A549 (cell line): ENCODE measurements at regions not wholly inside any gene's neighbourhood (a gene's known extent, or its start where the extent isn't known, plus 50 kb on each side); places are given as distances from the start of the nearest gene placed in this dataset.

Experiments
- ATAC-seq, 2 experiments: fragments of 200-7000 bp in 1 of 2; fragments of >200 bp in 1 of 2; cut with Nextera tagmentation in 1 of 2; cut with Tn5 transposase in 1 of 2; 3 replicates each; pipeline versions ENCODE4 v1.8.0 to v1.9.1; 2018 to 2020; ENCODE audit warnings: mild to moderate bottlenecking in 1 of 2, moderate library complexity in 1 of 2
- CTCF ChIA-PET: fragments of 300-600 bp; sonication (Branson Sonifier 250); formaldehyde crosslinking; extraction: SDS; loops from one replicate; lab custom pipeline; 2021; ENCODE audit warnings: antibody characterized with exemption, inconsistent platforms; lab: Yijun Ruan, JAX
- POLR2A ChIA-PET: fragments of 350-600 bp; formaldehyde crosslinking; extraction: SDS; loops from one replicate; lab custom pipeline; 2021; ENCODE audit warnings: antibody characterized with exemption, inconsistent platforms; lab: Yijun Ruan, JAX
- DNase-seq, 2 experiments: peaks; one replicate each; pipeline versions ENCODE4 v3.0.0 to v3.0.0-alpha.2; 2011 to 2016; ENCODE audit warnings: low read depth in 1 of 2, low spot score in 1 of 2
- FAIRE-seq: peaks from 2 replicates; lab custom pipeline; 2011; peaks lifted over from hg19 to GRCh38; lab: Jason Lieb, UNC
- H3K27ac ChIP-seq, 2 experiments: fragments of >200 bp; sonication (Bioruptor Twin); formaldehyde crosslinking; 3 replicates each; pipeline ENCODE4 v1.5.1; 2016 to 2017
- H3K4me1 ChIP-seq: fragments of >200 bp; sonication (Bioruptor Twin); formaldehyde crosslinking; 3 replicates; pipeline ENCODE4 v1.6.1; 2016
- H3K4me2 ChIP-seq: fragments of >200 bp; sonication (Bioruptor Twin); formaldehyde crosslinking; 3 replicates; pipeline ENCODE4 v1.6.1; 2016
- H3K4me3 ChIP-seq: fragments of >200 bp; sonication (Bioruptor Twin); formaldehyde crosslinking; 3 replicates; pipeline ENCODE4 v1.5.1; 2016
- H3K9me3 ChIP-seq: fragments of >200 bp; sonication (Bioruptor Twin); formaldehyde crosslinking; 3 replicates; pipeline ENCODE4 v1.6.1; 2016
- BHLHE40 ChIP-seq: IDR thresholded peaks from 2 replicates; pipeline ENCODE4 v1.6.1; 2012; ENCODE audit warnings: low read depth, low read length, inconsistent platforms
- CEBPB ChIP-seq, 2 experiments: fragments of >200 bp in 1 of 2; sonication (Bioruptor Twin) in 1 of 2; formaldehyde crosslinking in 1 of 2; IDR thresholded peaks; 2 replicates each; pipeline ENCODE4 v1.6.1; 2012 to 2016
- CTCF ChIP-seq: fragments of >200 bp; sonication (Bioruptor Twin); formaldehyde crosslinking; IDR thresholded peaks from 3 replicates; pipeline ENCODE4 v1.5.1; 2016
- E2F6 ChIP-seq: IDR thresholded peaks from 2 replicates; pipeline ENCODE4 v1.6.1; 2012; ENCODE audit warnings: low read depth, borderline replicate concordance
- ELK1 ChIP-seq: fragments of 150-350 bp; IDR thresholded peaks from 2 replicates; pipeline ENCODE4 v1.6.1; 2014; ENCODE audit warnings: low read depth, mild to moderate bottlenecking, low read length
- FOSL2 ChIP-seq, 2 experiments: fragments of 450-650 bp in 1 of 2; fragments of >200 bp in 1 of 2; sonication (Bioruptor Twin) in 1 of 2; formaldehyde crosslinking; IDR thresholded peaks; 2 replicates each; pipeline versions ENCODE4 v1.5.0 to v1.6.1; 2016 to 2020; ENCODE audit warnings: mild to moderate bottlenecking in 1 of 2, moderate library complexity in 1 of 2
- FOXS1 ChIP-seq: fragments of 250-450 bp; sonication (Bioruptor Pico); IDR thresholded peaks from 2 replicates; pipeline ENCODE4 v1.5.0; 2020; ENCODE audit warnings: mild to moderate bottlenecking, moderate library complexity
- HDAC2 ChIP-seq: fragments of 200-600 bp; sonication (generic); IDR thresholded peaks from 2 replicates; pipeline ENCODE4 v1.6.1; 2016
- HEYL ChIP-seq: fragments of 250-450 bp; sonication (Bioruptor Pico); IDR thresholded peaks from 2 replicates; pipeline ENCODE4 v1.8.0; 2021; ENCODE audit warnings: mild to moderate bottlenecking, moderate library complexity
- HOXB13 ChIP-seq: fragments of 250-450 bp; sonication (Bioruptor Pico); IDR thresholded peaks from 2 replicates; pipeline ENCODE4 v1.5.0; 2020; ENCODE audit warnings: low read depth, mild to moderate bottlenecking, moderate library complexity
- HOXB5 ChIP-seq: fragments of 250-450 bp; sonication (Bioruptor Pico); IDR thresholded peaks from 2 replicates; pipeline ENCODE4 v1.5.0; 2020; ENCODE audit warnings: mild to moderate bottlenecking, moderate library complexity
- JUN ChIP-seq, 2 experiments: fragments of >200 bp; sonication (Bioruptor Twin); formaldehyde crosslinking; IDR thresholded peaks; 2 replicates in 1 of 2; 3 replicates in 1 of 2; pipeline ENCODE4 v1.6.1; 2016 to 2017
- JUNB ChIP-seq: fragments of >200 bp; sonication (Bioruptor Twin); formaldehyde crosslinking; IDR thresholded peaks from 2 replicates; pipeline ENCODE4 v1.6.1; 2016
- KDM1A ChIP-seq: fragments of 200-600 bp; sonication (generic); IDR thresholded peaks from 2 replicates; pipeline ENCODE4 v1.6.1; 2016; ENCODE audit warnings: low read depth, mild to moderate bottlenecking
- MAZ ChIP-seq: fragments of 150-350 bp; IDR thresholded peaks from 2 replicates; pipeline ENCODE4 v1.6.1; 2014; ENCODE audit warnings: antibody characterized with exemption, low read depth, low read length, borderline replicate concordance
- MYC ChIP-seq: IDR thresholded peaks from 2 replicates; pipeline ENCODE4 v1.6.1; 2012; ENCODE audit warnings: mild to moderate bottlenecking, inconsistent platforms, low read length, improper control_type of control experiment, borderline replicate concordance
- NFE2L2 ChIP-seq: fragments of 150-350 bp; conservative IDR thresholded peaks from 2 replicates; pipeline ENCODE4 v1.6.1; 2014; ENCODE audit warnings: low read length
- NPAS2 ChIP-seq: fragments of 250-450 bp; sonication (Bioruptor Pico); IDR thresholded peaks from 2 replicates; pipeline ENCODE4 v1.8.0; 2022; ENCODE audit warnings: mild to moderate bottlenecking, moderate library complexity, borderline replicate concordance
- PBX3 ChIP-seq: IDR thresholded peaks from 2 replicates; pipeline ENCODE4 v1.6.1; 2012
- POLR2A ChIP-seq: IDR thresholded peaks from 2 replicates; pipeline ENCODE4 v1.6.1; 2012; ENCODE audit warnings: mild to moderate bottlenecking, low read length
- RCOR1 ChIP-seq: fragments of 150-350 bp; IDR thresholded peaks from 2 replicates; pipeline ENCODE4 v1.6.1; 2014; ENCODE audit warnings: antibody characterized with exemption, low read length, low read depth
- RFX5 ChIP-seq: fragments of 450-650 bp; IDR thresholded peaks from 2 replicates; pipeline ENCODE4 v1.7.1; 2014; ENCODE audit warnings: antibody characterized with exemption, mild to moderate bottlenecking, moderate library complexity
- RNF2 ChIP-seq: fragments of 200-600 bp; sonication (generic); IDR thresholded peaks from 2 replicates; pipeline ENCODE4 v1.6.1; 2016; ENCODE audit warnings: low read depth, mild to moderate bottlenecking, antibody characterized with exemption, moderate library complexity, borderline replicate concordance
- SMC3 ChIP-seq: fragments of >200 bp; sonication (Bioruptor Twin); formaldehyde crosslinking; IDR thresholded peaks from 3 replicates; pipeline ENCODE4 v1.6.1; 2018; ENCODE audit warnings: inconsistent platforms
- SREBF2 ChIP-seq: fragments of 450-650 bp; IDR thresholded peaks from 2 replicates; pipeline ENCODE4 v1.6.1; 2014; ENCODE audit warnings: mild to moderate bottlenecking, moderate library complexity
- USF2 ChIP-seq: fragments of 450-650 bp; IDR thresholded peaks from 2 replicates; pipeline ENCODE4 v1.6.1; 2014; ENCODE audit warnings: antibody characterized with exemption
- WGBS: methylation state at CpG from one replicate; pipeline ENCODE4 v1.1.6; 2017; ENCODE audit errors: missing lambda C conversion rate; 5-methylcytosine and 5-hydroxymethylcytosine counted together

- no peak overlapping the region for H3K27ac ChIP-seq
- no peak overlapping the region for H3K4me2 ChIP-seq
- WGBS = 34% methylated on average over 5 of the region's 5 CpGs
- ChIA-PET CTCF (no interaction called here), POLR2A (no interaction called here)
- H3K4me3 ChIP-seq = no peak overlapping the region
- H3K9me3 ChIP-seq = no peaks in the 10 kb centered on the region
- no peaks in the 10 kb centered on the region for H3K4me1 ChIP-seq
- DNase-seq (no peak), FAIRE-seq (no peak), ATAC-seq (no peak)
- no peak for TF ChIP-seq KDM1A
Measured at GRCh38 chr4:173934933-173935620, 348.4 kb downstream of the FBXO8 start.

- POLR2A ChIA-PET = no interaction called here
- FAIRE-seq (no peak), DNase-seq (no peak), ATAC-seq (no peak)
- Histone ChIP-seq H3K9me3 (no peaks in the 10 kb centered on the region), H3K4me3 (no peak overlapping the region), H3K27ac (no peak overlapping the region), H3K4me1 (no peaks in the 10 kb centered on the region), H3K4me2 (no peak overlapping the region)
- 80% methylated on average over 2 of the region's 2 CpGs for WGBS
- CTCF ChIA-PET = no interaction called here
- no peak for TF ChIP-seq USF2
- no peak for TF ChIP-seq NPAS2 (CRISPR knock-in tag)
Measured at GRCh38 chr4:173934201-173934600, 349.3 kb downstream of the FBXO8 start.

- Histone ChIP-seq H3K27ac (no peak overlapping the region), H3K4me1 (no peaks in the 10 kb centered on the region), H3K9me3 (no peaks in the 10 kb centered on the region), H3K4me3 (no peak overlapping the region), H3K4me2 (no peak overlapping the region)
- no peak for TF ChIP-seq POLR2A
- no peak for TF ChIP-seq JUNB
- no peak for TF ChIP-seq FOXS1 (CRISPR knock-in tag)
- TF ChIP-seq CEBPB (IDR thresholded peaks at IDR 0.05) = no peak
- TF ChIP-seq RFX5 = no peak
- TF ChIP-seq CTCF = no peak
- no peak for TF ChIP-seq HOXB5 (CRISPR knock-in tag)
- TF ChIP-seq RNF2 = no peak
- TF ChIP-seq NPAS2 (CRISPR knock-in tag) = no peak
- TF ChIP-seq BHLHE40 = no peak
- DNase-seq (no peak), FAIRE-seq (no peak), ATAC-seq (no peak)
- 86% methylated on average over 2 of the region's 2 CpGs for WGBS
- CTCF ChIA-PET = interaction anchor here (0.6 kb wide), 1 partner anchor 187 kb away, joined by 3 read pairs; no protein-coding TSS in a partner anchor
- POLR2A ChIA-PET = no interaction called here
Measured at GRCh38 chr4:173932701-173933100, 350.8 kb downstream of the FBXO8 start.

- no peak overlapping the region for H3K27ac ChIP-seq
- CTCF ChIA-PET = interaction anchor here (0.6 kb wide), 1 partner anchor 81 kb away, joined by 3 read pairs; no protein-coding TSS in a partner anchor
- no peaks in the 10 kb centered on the region for H3K4me1 ChIP-seq
- H3K9me3 ChIP-seq = no peaks in the 10 kb centered on the region
- H3K4me2 ChIP-seq = no peak overlapping the region
- FAIRE-seq = no peak
- DNase-seq = no peak
- POLR2A ChIA-PET = no interaction called here
- no peak overlapping the region for H3K4me3 ChIP-seq
- ATAC-seq = no peak
- 81% methylated on average over 8 of the region's 8 CpGs for WGBS
- TF ChIP-seq ELK1 = no peak
- no peak for TF ChIP-seq NFE2L2
- TF ChIP-seq MYC = no peak
- TF ChIP-seq RCOR1 = no peak
- TF ChIP-seq JUNB = no peak
- TF ChIP-seq HOXB13 (CRISPR knock-in tag) = no peak
- TF ChIP-seq HEYL (CRISPR knock-in tag) = no peak
- no peak for TF ChIP-seq FOSL2 (IDR thresholded peaks at IDR 0.05)
- no peak for TF ChIP-seq FOSL2 (CRISPR knock-in tag; IDR thresholded peaks at IDR 0.05)
- TF ChIP-seq SREBF2 = no peak
- no peak for TF ChIP-seq MAZ
- TF ChIP-seq E2F6 = no peak
- TF ChIP-seq JUN (IDR thresholded peaks at IDR 0.05) = no peak
- no peak for TF ChIP-seq SMC3
- no peak for TF ChIP-seq HDAC2
- TF ChIP-seq PBX3 = no peak
Measured at GRCh38 chr4:173930329-173930967, 353.0 kb downstream of the FBXO8 start.
